Neural cell (in vitro differentiated cells): ENCODE measurements at regions not wholly inside any gene's neighbourhood (a gene's known extent, or its start where the extent isn't known, plus 50 kb on each side); places are given as distances from the start of the nearest gene placed in this dataset.

Experiments
- H2AFZ ChIP-seq: fragments of 200-600, 300-800 bp; sonication (generic), shearing (Covaris generic); 2 replicates; pipeline ENCODE4 v1.6.0; 2014; ENCODE audit warnings: low read depth, mild to moderate bottlenecking, antibody characterized with exemption, low read length, moderate library complexity
- H3F3A ChIP-seq: fragments of 200-600 bp; shearing (Covaris generic); 2 replicates; pipeline ENCODE4 v1.6.1; 2016; ENCODE audit warnings: mild to moderate bottlenecking, moderate library complexity, mixed read lengths, antibody characterized with exemption, low read length; ENCODE audit not compliant: insufficient read depth, poor library complexity, severe bottlenecking
- H3K27ac ChIP-seq: fragments of 200-600, 300-800 bp; sonication (generic), shearing (Covaris generic); 2 replicates; pipeline ENCODE4 v1.5.1; 2014; ENCODE audit warnings: mild to moderate bottlenecking, low read length, moderate library complexity
- H3K27me3 ChIP-seq: fragments of 300-800, 200-600 bp; sonication (generic), shearing (Covaris generic); 2 replicates; pipeline ENCODE4 v1.6.0; 2014; ENCODE audit warnings: mild to moderate bottlenecking, low read depth, low read length, moderate library complexity; ENCODE audit not compliant: insufficient read depth
- H3K36me3 ChIP-seq: fragments of 300-800, 200-600 bp; sonication (generic), shearing (Covaris generic); 2 replicates; pipeline ENCODE4 v1.5.1; 2014; ENCODE audit warnings: mild to moderate bottlenecking, antibody characterized with exemption, low read length, moderate library complexity; ENCODE audit not compliant: insufficient read depth
- H3K4me2 ChIP-seq: fragments of 300-800, 200-600 bp; sonication (generic), shearing (Covaris generic); 2 replicates; pipeline ENCODE4 v1.6.0; 2014; ENCODE audit warnings: mild to moderate bottlenecking, low read length
- H3K4me3 ChIP-seq: fragments of 300-800, 200-600 bp; sonication (generic), shearing (Covaris generic); 2 replicates; pipeline ENCODE4 v1.5.1; 2014; ENCODE audit warnings: mild to moderate bottlenecking, low read length, moderate library complexity
- H3K79me2 ChIP-seq: fragments of 200-600 bp; shearing (Covaris generic); replicated peaks from 2 replicates; pipeline ENCODE4 v1.6.0; 2014; ENCODE audit warnings: mild to moderate bottlenecking, low read length, moderate library complexity; ENCODE audit not compliant: insufficient read depth
- H3K9ac ChIP-seq: fragments of 300-800, 200-600 bp; sonication (generic), shearing (Covaris generic); 2 replicates; pipeline ENCODE4 v1.6.1; 2016; ENCODE audit warnings: mild to moderate bottlenecking, low read length, mixed read lengths
- H3K9me2 ChIP-seq: fragments of 200-600 bp; shearing (Covaris generic); 2 replicates; pipeline ENCODE4 v1.6.1; 2016; ENCODE audit warnings: mild to moderate bottlenecking, low read length, mixed read lengths; ENCODE audit not compliant: insufficient read depth
- H3K9me3 ChIP-seq: fragments of 200-600, 300-800 bp; sonication (generic), shearing (Covaris generic); 2 replicates; pipeline ENCODE4 v1.6.1; 2016; ENCODE audit warnings: mild to moderate bottlenecking, mixed run types, low read length, moderate library complexity, mixed read lengths
- H4K20me1 ChIP-seq: fragments of 200-600 bp; shearing (Covaris generic); 2 replicates; pipeline ENCODE4 v1.6.1; 2016; ENCODE audit warnings: mild to moderate bottlenecking, mixed run types; ENCODE audit not compliant: insufficient read depth
- CTCF ChIP-seq: fragments of 450-650 bp; IDR thresholded peaks from 2 replicates; pipeline ENCODE4 v1.5.1; 2014; ENCODE audit warnings: antibody characterized with exemption, mild to moderate bottlenecking, moderate library complexity; ENCODE audit not compliant: poor library complexity, severe bottlenecking
- EP300 ChIP-seq: fragments of 450-650 bp; conservative IDR thresholded peaks from 2 replicates; pipeline ENCODE4 v1.6.1; 2014; ENCODE audit warnings: antibody characterized with exemption, mild to moderate bottlenecking, moderate library complexity; ENCODE audit not compliant: poor library complexity, severe bottlenecking
- EZH2 ChIP-seq: fragments of 200-600, 300-800 bp; shearing (Covaris generic), sonication (generic); IDR thresholded peaks from 2 replicates; pipeline ENCODE4 v1.6.1; 2014; ENCODE audit warnings: antibody characterized with exemption, low read length, borderline replicate concordance, mild to moderate bottlenecking; ENCODE audit not compliant: insufficient read depth, poor library complexity, severe bottlenecking
- MXI1 ChIP-seq: fragments of 450-650 bp; conservative IDR thresholded peaks from 2 replicates; pipeline ENCODE4 v1.6.1; 2014; ENCODE audit warnings: antibody characterized with exemption, mild to moderate bottlenecking; ENCODE audit not compliant: poor library complexity, severe bottlenecking
- POLR2AphosphoS5 ChIP-seq: IDR thresholded peaks from 2 replicates; pipeline ENCODE4 v1.6.1; 2012
- RAD21 ChIP-seq: fragments of 450-650 bp; conservative IDR thresholded peaks from 2 replicates; pipeline ENCODE4 v1.6.1; 2014; ENCODE audit warnings: antibody characterized with exemption, mild to moderate bottlenecking, moderate library complexity
- SMC3 ChIP-seq: fragments of 450-650 bp; conservative IDR thresholded peaks from 2 replicates; pipeline ENCODE4 v1.6.1; 2014; ENCODE audit warnings: antibody characterized with exemption, mild to moderate bottlenecking, moderate library complexity; ENCODE audit not compliant: poor library complexity
- TAF1 ChIP-seq: IDR thresholded peaks from 2 replicates; pipeline ENCODE4 v1.6.1; 2012; ENCODE audit warnings: low read depth
- TF ChIP-seq, protein P1 (sequence below): IDR thresholded peaks from 2 replicates; pipeline ENCODE4 v1.6.1; 2012; ENCODE audit warnings: borderline replicate concordance

- Histone ChIP-seq H3K9me3 (no peaks in the 10 kb centered on the region), H2AFZ (no peak overlapping the region), H3K4me3 (no peak overlapping the region), H3K4me2 (no peak overlapping the region), H3K27me3 (no peaks in the 10 kb centered on the region), H3K27ac (no peak overlapping the region), H4K20me1 (no peaks in the 10 kb centered on the region), H3K79me2 (no peaks in the 10 kb centered on the region), H3K36me3 (no peaks in the 10 kb centered on the region), H3K9ac (no peak overlapping the region), H3F3A (no peaks in the 10 kb centered on the region), H3K9me2 (no peaks in the 10 kb centered on the region)
- TF ChIP-seq RAD21 (no peak), SMC3 (no peak), TAF1 (no peak), EZH2 (no peak)
These were observed 267.6 kb downstream of the RBM43 start for GRCh38 chr2:150994076-150994475.

DNA sequence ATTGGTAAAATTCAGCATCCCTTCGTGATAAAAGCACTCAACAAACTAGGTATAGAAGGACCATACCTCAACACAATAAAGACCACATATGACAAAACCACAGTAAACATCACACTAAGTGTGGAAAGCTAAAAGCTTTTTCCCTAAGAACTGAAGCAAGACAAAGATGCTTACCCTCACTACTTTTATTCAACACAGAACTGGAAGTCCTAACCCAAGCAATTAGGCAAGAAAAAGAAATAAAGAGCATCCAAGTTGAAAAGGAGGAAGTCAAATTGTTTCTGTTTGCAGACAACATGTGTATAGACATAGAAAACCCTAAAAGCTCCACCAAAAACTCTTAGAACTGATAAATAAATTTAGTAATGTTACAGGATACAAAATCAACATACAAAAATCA, 271.7 kb downstream of the RBM43 start:
- H3K9me2 ChIP-seq, result no peaks in the 10 kb centered on the region
- H3K36me3 ChIP-seq, result no peaks in the 10 kb centered on the region
- H3F3A ChIP-seq, result no peaks in the 10 kb centered on the region
- H3K27ac ChIP-seq, result no peak overlapping the region
- no peak overlapping the region for H3K4me2 ChIP-seq
- no peak for TF ChIP-seq MXI1
- no peak for TF ChIP-seq POLR2AphosphoS5
- TF ChIP-seq RAD21, result no peak
- TF ChIP-seq, protein P1, sequence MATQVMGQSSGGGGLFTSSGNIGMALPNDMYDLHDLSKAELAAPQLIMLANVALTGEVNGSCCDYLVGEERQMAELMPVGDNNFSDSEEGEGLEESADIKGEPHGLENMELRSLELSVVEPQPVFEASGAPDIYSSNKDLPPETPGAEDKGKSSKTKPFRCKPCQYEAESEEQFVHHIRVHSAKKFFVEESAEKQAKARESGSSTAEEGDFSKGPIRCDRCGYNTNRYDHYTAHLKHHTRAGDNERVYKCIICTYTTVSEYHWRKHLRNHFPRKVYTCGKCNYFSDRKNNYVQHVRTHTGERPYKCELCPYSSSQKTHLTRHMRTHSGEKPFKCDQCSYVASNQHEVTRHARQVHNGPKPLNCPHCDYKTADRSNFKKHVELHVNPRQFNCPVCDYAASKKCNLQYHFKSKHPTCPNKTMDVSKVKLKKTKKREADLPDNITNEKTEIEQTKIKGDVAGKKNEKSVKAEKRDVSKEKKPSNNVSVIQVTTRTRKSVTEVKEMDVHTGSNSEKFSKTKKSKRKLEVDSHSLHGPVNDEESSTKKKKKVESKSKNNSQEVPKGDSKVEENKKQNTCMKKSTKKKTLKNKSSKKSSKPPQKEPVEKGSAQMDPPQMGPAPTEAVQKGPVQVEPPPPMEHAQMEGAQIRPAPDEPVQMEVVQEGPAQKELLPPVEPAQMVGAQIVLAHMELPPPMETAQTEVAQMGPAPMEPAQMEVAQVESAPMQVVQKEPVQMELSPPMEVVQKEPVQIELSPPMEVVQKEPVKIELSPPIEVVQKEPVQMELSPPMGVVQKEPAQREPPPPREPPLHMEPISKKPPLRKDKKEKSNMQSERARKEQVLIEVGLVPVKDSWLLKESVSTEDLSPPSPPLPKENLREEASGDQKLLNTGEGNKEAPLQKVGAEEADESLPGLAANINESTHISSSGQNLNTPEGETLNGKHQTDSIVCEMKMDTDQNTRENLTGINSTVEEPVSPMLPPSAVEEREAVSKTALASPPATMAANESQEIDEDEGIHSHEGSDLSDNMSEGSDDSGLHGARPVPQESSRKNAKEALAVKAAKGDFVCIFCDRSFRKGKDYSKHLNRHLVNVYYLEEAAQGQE, result no peak
- TF ChIP-seq EZH2, result no peak
- TF ChIP-seq SMC3, result no peak
- no peak for TF ChIP-seq CTCF
- no peak for TF ChIP-seq TAF1
- TF ChIP-seq EP300, result no peak
- no peak overlapping the region for H3K9ac ChIP-seq
- no peaks in the 10 kb centered on the region for H3K27me3 ChIP-seq
- no peaks in the 10 kb centered on the region for H3K9me3 ChIP-seq
- H2AFZ ChIP-seq, result no peak overlapping the region
- H3K79me2 ChIP-seq, result no peaks in the 10 kb centered on the region
- no peaks in the 10 kb centered on the region for H4K20me1 ChIP-seq
- no peak overlapping the region for H3K4me3 ChIP-seq

DNA sequence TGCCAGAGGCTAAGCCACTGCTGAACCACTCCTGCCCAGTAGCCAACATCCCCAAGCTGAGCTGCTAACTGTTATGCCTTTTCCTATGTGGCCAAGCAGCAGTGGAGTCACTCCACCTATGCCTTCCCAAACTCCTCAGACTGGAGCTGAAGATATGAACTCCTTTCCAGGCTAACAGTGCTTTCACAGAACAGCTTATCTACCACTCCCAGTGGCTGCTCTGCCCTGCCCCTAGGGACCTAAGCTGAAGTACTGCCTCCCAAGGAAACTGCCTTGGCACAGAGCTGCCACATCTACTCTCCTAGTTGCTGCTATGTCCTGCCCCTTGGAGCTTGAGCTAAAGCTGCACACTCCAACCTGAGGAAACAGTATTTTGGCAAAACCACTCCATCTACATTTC, 275.9 kb downstream of the RBM43 start:
- Histone ChIP-seq H4K20me1 (no peaks in the 10 kb centered on the region), H3K27ac (no peak overlapping the region), H3K9me2 (no peaks in the 10 kb centered on the region), H3K9ac (no peak overlapping the region), H2AFZ (no peak overlapping the region), H3K9me3 (no peaks in the 10 kb centered on the region), H3K4me3 (no peak overlapping the region), H3K27me3 (no peaks in the 10 kb centered on the region), H3K79me2 (no peaks in the 10 kb centered on the region), H3K36me3 (no peaks in the 10 kb centered on the region), H3F3A (no peaks in the 10 kb centered on the region), H3K4me2 (no peak overlapping the region)
- TF ChIP-seq SMC3, result no peak
- no peak for TF ChIP-seq POLR2AphosphoS5
- TF ChIP-seq, protein P1, result no peak
